ENCODE measurements at regions not wholly inside any gene's neighbourhood (a gene's known extent, or its start where the extent isn't known, plus 50 kb on each side); places are given as distances from the start of the nearest gene placed in this dataset. TPM values are rescaled to one million over a fixed set of nuclear protein-coding genes. Genes with fewer than 3 reads are reported as not detected.
"Not testable (repeated sequence)": the region's sequence is repeated elsewhere in the genome, so short reads cannot be mapped to it uniquely, and the experiment has no call there.

DNA sequence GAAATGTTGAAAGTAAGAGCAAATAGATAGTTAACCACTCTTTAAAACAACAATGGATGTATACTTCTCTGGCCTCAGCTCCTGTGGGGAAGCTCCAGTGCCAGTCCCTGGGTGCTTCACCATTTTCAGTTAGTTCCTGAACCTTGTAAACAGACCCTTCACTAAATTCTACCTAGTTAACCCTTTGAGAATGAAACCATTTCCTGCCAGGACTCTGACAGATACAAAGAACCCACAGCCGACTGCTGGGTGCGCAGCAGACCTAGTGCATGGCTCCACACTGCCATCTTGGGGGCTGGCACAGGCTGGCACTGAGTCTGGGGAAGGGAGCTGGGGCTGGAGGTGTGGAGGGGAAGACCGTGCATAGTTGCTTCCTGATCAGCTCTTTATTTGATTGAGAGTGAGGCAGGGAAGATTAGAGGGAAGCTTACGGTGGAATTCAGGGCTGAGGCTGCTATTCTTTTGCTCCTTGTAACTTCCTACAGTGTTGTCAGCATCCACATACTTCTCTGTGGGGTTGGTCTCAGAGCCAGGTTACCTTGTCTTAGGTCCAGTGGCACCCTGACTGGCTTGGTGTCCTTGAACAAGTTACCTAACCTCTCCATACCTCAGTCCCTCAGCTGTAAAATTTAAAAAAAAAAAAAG, 62.3 kb upstream of the TP53BP2 start:
- TF ChIP-seq, protein P1, sequence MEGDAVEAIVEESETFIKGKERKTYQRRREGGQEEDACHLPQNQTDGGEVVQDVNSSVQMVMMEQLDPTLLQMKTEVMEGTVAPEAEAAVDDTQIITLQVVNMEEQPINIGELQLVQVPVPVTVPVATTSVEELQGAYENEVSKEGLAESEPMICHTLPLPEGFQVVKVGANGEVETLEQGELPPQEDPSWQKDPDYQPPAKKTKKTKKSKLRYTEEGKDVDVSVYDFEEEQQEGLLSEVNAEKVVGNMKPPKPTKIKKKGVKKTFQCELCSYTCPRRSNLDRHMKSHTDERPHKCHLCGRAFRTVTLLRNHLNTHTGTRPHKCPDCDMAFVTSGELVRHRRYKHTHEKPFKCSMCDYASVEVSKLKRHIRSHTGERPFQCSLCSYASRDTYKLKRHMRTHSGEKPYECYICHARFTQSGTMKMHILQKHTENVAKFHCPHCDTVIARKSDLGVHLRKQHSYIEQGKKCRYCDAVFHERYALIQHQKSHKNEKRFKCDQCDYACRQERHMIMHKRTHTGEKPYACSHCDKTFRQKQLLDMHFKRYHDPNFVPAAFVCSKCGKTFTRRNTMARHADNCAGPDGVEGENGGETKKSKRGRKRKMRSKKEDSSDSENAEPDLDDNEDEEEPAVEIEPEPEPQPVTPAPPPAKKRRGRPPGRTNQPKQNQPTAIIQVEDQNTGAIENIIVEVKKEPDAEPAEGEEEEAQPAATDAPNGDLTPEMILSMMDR (IDR thresholded peaks at IDR 0.05; ENCODE audit: insufficient read depth, low read depth, low read length) = 0 out of 2 replicates have a peak, but pooled peaks have one; percentile 24
- POLR2A ChIA-PET; H3K36me3 ChIP-seq (ENCODE audit: control insufficient read depth, insufficient read depth, low read length); H3K27me3 ChIP-seq (ENCODE audit: control insufficient read depth, insufficient read depth, low read length); H3K4me3 ChIP-seq (ENCODE audit: low read depth, low read length); DNase-seq (ENCODE audit: low read depth): not testable (repeated sequence)
- CTCF ChIA-PET = interaction anchor here (1.2 kb wide), 1 partner anchor 96 kb away, joined by 4 read pairs; no protein-coding TSS in a partner anchor

DNA sequence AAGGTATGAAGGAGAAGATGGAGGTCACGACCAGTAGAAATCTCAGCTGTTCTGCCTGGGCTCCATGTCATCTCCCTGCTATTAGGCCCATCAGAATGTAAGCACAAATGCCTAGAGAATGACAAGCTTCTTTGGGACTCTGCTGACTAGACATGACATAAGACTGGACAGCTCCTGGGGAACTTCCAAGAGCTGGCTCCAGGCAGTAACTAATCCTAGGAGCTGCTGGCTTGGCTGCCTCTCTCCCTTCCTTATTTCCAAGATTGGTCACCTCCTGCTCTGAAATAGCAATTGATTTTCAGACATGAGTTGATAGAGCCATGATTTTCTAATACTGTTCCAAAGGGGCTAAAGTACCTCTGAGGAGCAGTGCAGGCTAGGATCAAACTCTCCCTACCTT, 57.5 kb upstream of the TP53BP2 start:
- DNase-seq (ENCODE audit: low read depth); H3K4me3 ChIP-seq (ENCODE audit: low read depth, low read length); CTCF ChIA-PET; POLR2A ChIA-PET; H3K36me3 ChIP-seq (ENCODE audit: control insufficient read depth, insufficient read depth, low read length); H3K27me3 ChIP-seq (ENCODE audit: control insufficient read depth, insufficient read depth, low read length): not testable (repeated sequence)

- H3K36me3 ChIP-seq (ENCODE audit: control insufficient read depth, insufficient read depth, low read length); DNase-seq (ENCODE audit: low read depth); H3K4me3 ChIP-seq (ENCODE audit: low read depth, low read length); CTCF ChIA-PET; H3K27me3 ChIP-seq (ENCODE audit: control insufficient read depth, insufficient read depth, low read length); POLR2A ChIA-PET: not testable (repeated sequence)
These were observed 54.0 kb upstream of the TP53BP2 start for GRCh38 chr1:223899775-223900174.

- POLR2A ChIA-PET; DNase-seq (ENCODE audit: low read depth); H3K4me3 ChIP-seq (ENCODE audit: low read depth, low read length); CTCF ChIA-PET; H3K36me3 ChIP-seq (ENCODE audit: control insufficient read depth, insufficient read depth, low read length); H3K27me3 ChIP-seq (ENCODE audit: control insufficient read depth, insufficient read depth, low read length): not testable (repeated sequence)
These were observed 51.4 kb upstream of the TP53BP2 start for GRCh38 chr1:223897097-223897496.

DNA sequence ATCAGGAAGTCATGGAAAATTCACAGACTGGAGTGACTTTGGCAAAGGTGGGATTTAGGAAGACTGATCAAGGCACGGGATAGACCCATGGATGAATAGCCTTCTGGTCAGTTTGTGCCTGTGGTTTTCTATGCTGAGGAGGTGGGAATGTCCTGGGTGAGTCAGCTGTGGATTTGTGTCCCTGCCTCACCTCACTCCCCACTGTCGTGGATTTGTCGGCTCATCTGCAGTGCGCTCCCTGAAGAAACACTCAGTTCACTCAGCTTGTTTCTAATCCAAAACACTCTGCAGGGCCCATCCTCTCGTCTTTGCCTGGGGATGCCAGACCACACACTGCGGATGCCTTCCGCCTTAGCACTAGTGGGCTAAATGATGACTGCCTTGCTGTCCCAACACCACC, 50.2 kb upstream of the TP53BP2 start:
- DNase-seq (ENCODE audit: low read depth); POLR2A ChIA-PET; H3K36me3 ChIP-seq (ENCODE audit: control insufficient read depth, insufficient read depth, low read length); H3K27me3 ChIP-seq (ENCODE audit: control insufficient read depth, insufficient read depth, low read length); H3K4me3 ChIP-seq (ENCODE audit: low read depth, low read length); CTCF ChIA-PET: not testable (repeated sequence)

Small RNA genes in the stretch of these regions (small RNA-seq; reads per million reads assigned to genes)
- gene RNU6-1319P (ENCODE audit: insufficient read length, low read depth, low replicate concordance) = not detected

All from BJ (cell line).